ENCODE measurements at regions not wholly inside any gene's neighbourhood (a gene's known extent, or its start where the extent isn't known, plus 50 kb on each side); places are given as distances from the start of the nearest gene placed in this dataset.

DNA sequence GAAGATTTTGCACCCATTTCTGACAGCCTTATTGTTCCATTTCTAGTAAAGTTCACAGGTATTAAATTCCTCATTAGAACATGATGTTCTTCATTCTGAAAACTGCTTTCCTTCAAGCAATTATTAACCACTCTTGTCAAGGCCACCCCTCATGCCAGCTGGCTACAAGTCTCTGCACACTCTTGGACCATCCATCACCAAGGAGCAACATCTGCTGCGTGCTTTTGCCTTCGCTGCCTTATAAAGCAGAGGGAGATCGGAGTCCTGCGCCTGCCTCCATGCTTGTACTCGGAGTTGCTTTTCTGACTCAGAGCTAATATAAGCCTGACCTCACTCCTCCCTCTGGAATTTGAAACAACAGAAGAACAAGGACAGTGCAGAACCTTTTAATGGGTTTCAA lies 529.9 kb upstream of the DPP6 start:
- Histone ChIP-seq H3K27ac (no peak overlapping the region), H3K36me3 (no peaks in the 10 kb centered on the region), H3K27me3 (replicated peaks in 1 of 7) (no peaks in the 10 kb centered on the region), H3K9me3 (peaks cover 0 to 39% (median 4%) of the 10 kb centered on the region in 8 donors), H3K4me3 (no peak overlapping the region), H3K4me1 (no peaks in the 10 kb centered on the region)
- intact Hi-C loops (cut with DNase I; ENCODE audit: low total_unique reads) = no loop called here
- TF ChIP-seq POLR2AphosphoS5 (IDR thresholded peaks at IDR 0.05) (no peak), POLR2A (IDR thresholded peaks at IDR 0.05) (no peak)
- TF ChIP-seq, protein P1, sequence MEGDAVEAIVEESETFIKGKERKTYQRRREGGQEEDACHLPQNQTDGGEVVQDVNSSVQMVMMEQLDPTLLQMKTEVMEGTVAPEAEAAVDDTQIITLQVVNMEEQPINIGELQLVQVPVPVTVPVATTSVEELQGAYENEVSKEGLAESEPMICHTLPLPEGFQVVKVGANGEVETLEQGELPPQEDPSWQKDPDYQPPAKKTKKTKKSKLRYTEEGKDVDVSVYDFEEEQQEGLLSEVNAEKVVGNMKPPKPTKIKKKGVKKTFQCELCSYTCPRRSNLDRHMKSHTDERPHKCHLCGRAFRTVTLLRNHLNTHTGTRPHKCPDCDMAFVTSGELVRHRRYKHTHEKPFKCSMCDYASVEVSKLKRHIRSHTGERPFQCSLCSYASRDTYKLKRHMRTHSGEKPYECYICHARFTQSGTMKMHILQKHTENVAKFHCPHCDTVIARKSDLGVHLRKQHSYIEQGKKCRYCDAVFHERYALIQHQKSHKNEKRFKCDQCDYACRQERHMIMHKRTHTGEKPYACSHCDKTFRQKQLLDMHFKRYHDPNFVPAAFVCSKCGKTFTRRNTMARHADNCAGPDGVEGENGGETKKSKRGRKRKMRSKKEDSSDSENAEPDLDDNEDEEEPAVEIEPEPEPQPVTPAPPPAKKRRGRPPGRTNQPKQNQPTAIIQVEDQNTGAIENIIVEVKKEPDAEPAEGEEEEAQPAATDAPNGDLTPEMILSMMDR (IDR thresholded peaks at IDR 0.05 in 8 of 11, conservative IDR thresholded peaks at IDR 0.05 in 3 of 11) = no peak
- DNase-seq = no peak
- 49 to 78% (median 72%) methylated on average over 5 of the region's 5 CpGs for WGBS, 5 donors

DNA sequence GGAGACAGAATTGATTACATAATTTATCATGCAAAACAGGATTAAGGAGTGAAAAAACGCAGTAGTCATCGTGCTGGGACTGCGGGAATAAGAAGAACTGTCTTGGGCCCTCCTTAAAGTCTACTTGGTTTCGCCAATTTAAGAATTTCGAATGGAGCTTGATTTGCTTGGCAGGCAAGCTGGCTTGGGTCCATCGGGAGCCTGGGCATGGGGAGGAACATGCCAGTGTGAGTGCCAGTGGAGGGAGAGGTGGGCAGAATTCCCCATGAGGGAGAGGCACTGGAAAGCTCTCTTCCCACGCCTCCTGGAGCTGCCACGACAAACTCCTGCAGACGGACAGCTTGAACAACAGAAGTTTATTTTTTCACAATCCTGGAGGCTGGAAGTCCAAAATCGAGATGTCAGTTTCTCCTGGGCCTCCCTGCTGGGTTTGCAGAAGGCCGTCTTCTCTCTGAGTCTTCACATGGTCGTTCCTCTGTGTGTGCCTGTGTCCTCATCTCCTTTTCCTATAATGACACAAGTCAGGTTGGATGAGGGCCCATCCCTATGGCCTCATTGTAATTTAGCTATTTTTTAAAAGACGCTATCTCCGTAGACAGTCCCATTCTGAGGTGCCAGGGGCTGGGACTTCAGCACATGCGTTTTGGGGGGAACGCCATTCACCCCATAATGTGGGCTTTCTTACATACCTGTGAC lies 528.7 kb upstream of the DPP6 start:
- no peaks in the 10 kb centered on the region for H3K27me3 ChIP-seq (replicated peaks in 1 of 7)
- DNase-seq = no peak
- no peaks in the 10 kb centered on the region for H3K36me3 ChIP-seq
- WGBS, 5 donors = 77 to 85% (median 82%) methylated on average over 16 of the region's 16 CpGs
- no peak overlapping the region for H3K27ac ChIP-seq
- H3K9me3 ChIP-seq = peaks cover 0 to 29% (median 0%) of the 10 kb centered on the region in 8 donors
- intact Hi-C loops (cut with DNase I; ENCODE audit: low total_unique reads) = no loop called here
- TF ChIP-seq POLR2AphosphoS5 (IDR thresholded peaks at IDR 0.05) (no peak), POLR2A (IDR thresholded peaks at IDR 0.05) (no peak)
- TF ChIP-seq, protein P1 (IDR thresholded peaks at IDR 0.05 in 8 of 11, conservative IDR thresholded peaks at IDR 0.05 in 3 of 11) = no peak
- no peak overlapping the region for H3K4me3 ChIP-seq
- H3K4me1 ChIP-seq = no peaks in the 10 kb centered on the region

DNA sequence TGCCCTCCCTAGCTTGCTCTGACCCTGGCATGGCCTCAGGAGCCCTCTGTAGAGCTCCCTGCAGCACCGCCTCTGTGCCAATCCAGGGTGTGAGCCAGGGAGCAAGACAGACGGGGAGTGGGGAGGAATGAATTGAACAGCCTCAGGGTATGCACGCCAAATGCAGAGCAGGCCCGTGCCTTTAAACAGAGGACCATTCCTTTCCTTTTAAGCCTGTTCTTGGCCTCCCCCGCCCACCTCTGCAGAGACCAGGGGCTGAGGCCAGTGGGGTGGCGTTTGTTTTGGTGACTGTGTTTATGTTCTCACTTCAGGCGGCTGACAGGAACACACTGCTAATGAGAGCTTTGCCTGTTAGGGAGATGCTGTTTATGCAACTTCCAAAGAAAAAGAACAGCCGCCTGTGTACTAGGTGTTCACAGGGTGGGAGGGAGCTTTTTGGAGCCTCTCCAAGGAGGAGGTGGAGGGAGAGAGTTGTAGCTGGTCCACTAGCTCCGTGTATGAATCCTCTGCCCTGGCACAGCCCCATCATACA lies 528.1 kb upstream of the DPP6 start:
- 18 to 25% (median 23%) methylated on average over 9 of the region's 9 CpGs for WGBS, 5 donors
- Histone ChIP-seq H3K4me3 (no peak overlapping the region), H3K9me3 (peaks cover 0 to 22% (median 0%) of the 10 kb centered on the region in 8 donors), H3K36me3 (no peaks in the 10 kb centered on the region), H3K27ac (no peak overlapping the region), H3K4me1 (no peaks in the 10 kb centered on the region), H3K27me3 (replicated peaks in 1 of 7) (no peaks in the 10 kb centered on the region)
- TF ChIP-seq POLR2AphosphoS5 (IDR thresholded peaks at IDR 0.05) = no peak
- no peak for TF ChIP-seq POLR2A (IDR thresholded peaks at IDR 0.05)
- TF ChIP-seq, protein P1 (IDR thresholded peaks at IDR 0.05 in 8 of 11, conservative IDR thresholded peaks at IDR 0.05 in 3 of 11) = no peak
- no peak for DNase-seq
- intact Hi-C loops (cut with DNase I; ENCODE audit: low total_unique reads) = no loop called here

DNA sequence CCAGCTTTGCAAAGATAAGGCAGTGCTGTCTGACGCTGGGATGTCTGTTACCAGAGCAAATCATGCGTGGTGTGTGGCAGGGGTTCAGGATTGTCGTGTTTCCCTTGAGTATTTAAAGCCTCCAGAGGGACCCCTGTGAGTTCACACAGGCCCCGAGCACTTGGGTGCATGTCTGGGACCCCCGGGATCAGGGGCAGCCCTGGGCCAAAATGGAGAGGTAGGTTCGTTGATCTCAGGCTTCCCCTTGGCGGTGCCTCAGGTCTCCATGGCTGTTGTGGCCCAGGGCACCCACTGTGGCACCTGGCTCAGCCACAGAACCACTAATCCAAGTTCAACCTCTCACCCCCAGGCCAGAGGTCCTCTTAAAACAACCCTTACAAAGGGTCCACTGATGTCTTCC lies 523.1 kb upstream of the DPP6 start:
- DNase-seq = no peak
- no peak overlapping the region for H3K27ac ChIP-seq
- peaks cover 0 to 29% (median 0%) of the 10 kb centered on the region in 8 donors for H3K9me3 ChIP-seq
- no peaks in the 10 kb centered on the region for H3K27me3 ChIP-seq (replicated peaks in 1 of 7)
- H3K4me3 ChIP-seq = no peak overlapping the region
- TF ChIP-seq, protein P1 (IDR thresholded peaks at IDR 0.05 in 8 of 11, conservative IDR thresholded peaks at IDR 0.05 in 3 of 11) = no peak
- TF ChIP-seq POLR2AphosphoS5 (IDR thresholded peaks at IDR 0.05) (no peak), POLR2A (IDR thresholded peaks at IDR 0.05) (no peak)
- intact Hi-C loops (cut with DNase I; ENCODE audit: low total_unique reads) = no loop called here
- no peaks in the 10 kb centered on the region for H3K36me3 ChIP-seq
- H3K4me1 ChIP-seq = no peaks in the 10 kb centered on the region
- WGBS, 5 donors = 69 to 83% (median 77%) methylated on average over 4 to 7 of the region's 7 CpGs

Measured in spleen (tissue), 11 donors.